C4-2B (cell line): ENCODE measurements at regions not wholly inside any gene's neighbourhood (a gene's known extent, or its start where the extent isn't known, plus 50 kb on each side); places are given as distances from the start of the nearest gene placed in this dataset.

ENCODE experiments used
- ZFX ChIP-seq: fragments of 450-650 bp; IDR thresholded peaks from 2 replicates; pipeline ENCODE4 v1.6.1; 2017
- TF ChIP-seq, protein P1 (sequence below): fragments of 450-650 bp; conservative IDR thresholded peaks from 2 replicates; pipeline ENCODE4 v1.5.1; 2017; ENCODE audit warnings: mild to moderate bottlenecking

DNA sequence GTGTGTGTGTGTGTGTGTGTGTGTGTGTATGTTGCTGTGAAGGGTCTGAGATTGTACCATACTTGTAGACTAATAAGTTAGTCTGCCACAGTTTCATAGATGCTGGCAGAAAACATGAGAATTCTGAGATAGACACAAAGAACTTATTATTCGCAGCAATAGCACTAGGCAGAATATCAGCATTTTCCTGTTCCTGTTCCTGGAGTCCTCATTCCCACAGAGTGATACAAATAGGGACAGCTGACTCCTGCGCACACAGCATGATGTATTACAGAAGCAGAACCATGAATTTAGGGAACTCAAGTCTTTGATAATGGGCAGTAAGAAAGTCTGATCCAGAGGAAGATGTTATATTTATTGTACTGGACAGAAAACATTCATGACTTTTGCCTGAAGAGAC, 1466.3 kb downstream of the DPP10 start:
- TF ChIP-seq, protein P1, sequence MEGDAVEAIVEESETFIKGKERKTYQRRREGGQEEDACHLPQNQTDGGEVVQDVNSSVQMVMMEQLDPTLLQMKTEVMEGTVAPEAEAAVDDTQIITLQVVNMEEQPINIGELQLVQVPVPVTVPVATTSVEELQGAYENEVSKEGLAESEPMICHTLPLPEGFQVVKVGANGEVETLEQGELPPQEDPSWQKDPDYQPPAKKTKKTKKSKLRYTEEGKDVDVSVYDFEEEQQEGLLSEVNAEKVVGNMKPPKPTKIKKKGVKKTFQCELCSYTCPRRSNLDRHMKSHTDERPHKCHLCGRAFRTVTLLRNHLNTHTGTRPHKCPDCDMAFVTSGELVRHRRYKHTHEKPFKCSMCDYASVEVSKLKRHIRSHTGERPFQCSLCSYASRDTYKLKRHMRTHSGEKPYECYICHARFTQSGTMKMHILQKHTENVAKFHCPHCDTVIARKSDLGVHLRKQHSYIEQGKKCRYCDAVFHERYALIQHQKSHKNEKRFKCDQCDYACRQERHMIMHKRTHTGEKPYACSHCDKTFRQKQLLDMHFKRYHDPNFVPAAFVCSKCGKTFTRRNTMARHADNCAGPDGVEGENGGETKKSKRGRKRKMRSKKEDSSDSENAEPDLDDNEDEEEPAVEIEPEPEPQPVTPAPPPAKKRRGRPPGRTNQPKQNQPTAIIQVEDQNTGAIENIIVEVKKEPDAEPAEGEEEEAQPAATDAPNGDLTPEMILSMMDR, result no peak
- TF ChIP-seq ZFX, result no peak
